ENCODE measurements at regions not wholly inside any gene's neighbourhood (a gene's known extent, or its start where the extent isn't known, plus 50 kb on each side); places are given as distances from the start of the nearest gene placed in this dataset.
"Not testable (repeated sequence)": the region's sequence is repeated elsewhere in the genome, so short reads cannot be mapped to it uniquely, and the experiment has no call there.

DNA sequence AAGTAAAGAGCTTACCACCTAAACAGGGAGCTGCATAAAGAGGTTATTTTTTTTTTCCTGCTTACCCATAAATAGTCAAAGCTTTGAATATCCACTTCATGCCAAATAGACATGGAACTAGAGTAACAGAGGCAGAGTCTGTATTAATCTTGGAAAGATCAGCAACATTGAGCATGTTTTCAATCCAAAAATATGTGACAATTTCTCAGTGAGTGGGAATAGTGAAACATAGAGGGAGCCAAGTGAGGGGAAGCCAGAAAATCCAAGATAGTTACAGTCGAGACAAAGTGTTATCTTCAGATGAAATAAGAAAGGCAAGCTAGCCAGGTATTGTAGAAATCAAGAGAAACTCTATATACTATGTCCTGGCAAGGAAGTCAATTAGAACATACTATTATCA lies 122.3 kb upstream of the TACR3 start:
- no peak for DNase-seq

DNA sequence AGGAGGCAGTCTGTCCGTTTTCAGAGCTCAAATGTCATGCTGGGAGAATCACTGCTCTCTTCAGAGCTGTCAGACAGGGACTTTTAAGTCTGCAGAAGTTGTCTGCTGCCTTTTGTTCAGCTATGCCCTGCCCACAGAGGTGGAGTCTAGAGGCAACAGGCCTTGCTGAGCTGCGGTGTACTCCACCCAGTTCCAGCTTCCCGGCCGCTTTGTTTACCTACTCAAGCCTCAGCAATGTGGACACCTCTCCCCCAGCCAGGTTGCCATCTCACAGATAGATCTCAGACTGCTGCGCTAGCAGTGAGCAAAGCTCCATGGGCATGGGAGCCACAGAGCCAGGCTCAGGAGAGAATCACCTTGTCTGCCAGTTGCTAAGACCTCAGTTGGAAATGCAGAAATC lies 90.5 kb upstream of the TACR3 start:
- DNase-seq: not testable (repeated sequence)

DNA sequence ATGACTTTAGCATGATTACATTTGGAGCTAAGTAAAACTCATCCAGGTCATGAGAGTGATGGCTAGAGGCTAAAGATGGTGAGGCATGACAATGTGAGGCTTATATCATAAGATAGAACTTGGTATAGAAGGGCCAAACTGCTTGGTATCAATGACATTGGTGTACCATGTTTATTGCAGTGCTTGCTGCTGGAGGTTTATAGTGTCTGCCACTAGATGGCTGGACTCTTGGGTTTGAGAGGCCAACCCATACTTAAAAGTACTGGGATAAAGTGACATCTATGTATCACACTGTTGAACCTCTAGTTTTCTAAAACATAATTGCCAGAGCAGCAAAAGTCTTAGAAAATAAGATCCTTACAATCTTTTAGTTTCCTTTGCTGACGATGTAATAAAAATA lies 83.0 kb upstream of the TACR3 start:
- DNase-seq: no peak

DNA sequence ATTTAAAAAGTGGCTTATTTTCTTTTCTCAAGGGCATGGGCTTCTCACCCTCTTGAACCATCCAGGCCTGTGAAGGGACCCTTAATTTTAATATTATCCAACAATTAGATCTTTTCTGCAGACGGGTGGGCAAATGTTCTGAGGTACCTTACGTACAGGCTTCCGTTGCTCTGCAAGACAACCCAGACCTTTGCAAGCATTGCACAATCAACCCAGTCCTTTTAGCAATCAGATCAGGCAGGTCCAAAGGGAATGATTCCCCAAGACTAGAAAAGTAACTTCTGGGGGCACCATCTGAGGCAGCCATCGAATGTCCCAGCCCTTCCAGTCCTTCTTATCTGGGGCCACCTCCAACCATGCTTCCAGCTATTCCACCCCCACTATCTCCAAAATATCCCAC lies 67.3 kb upstream of the TACR3 start:
- DNase-seq: no peak

DNA sequence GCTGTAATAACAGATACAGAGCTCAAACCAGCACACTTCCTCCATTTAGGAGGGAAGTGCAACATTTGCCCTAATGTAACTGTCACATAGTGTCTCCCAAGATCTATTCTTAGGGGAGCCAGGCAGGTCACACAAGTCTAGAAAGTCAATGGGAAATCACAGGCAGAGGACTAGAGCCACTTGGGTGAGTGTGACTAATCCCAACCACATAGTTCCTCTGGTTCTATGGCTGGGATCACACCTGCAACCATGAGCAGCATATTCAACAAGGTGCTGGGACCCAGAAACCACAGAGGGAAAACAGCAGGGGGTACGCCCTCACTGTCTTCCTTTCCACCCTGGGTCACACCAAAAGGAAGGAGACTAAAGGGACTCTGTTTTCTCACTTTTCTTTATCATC lies 66.8 kb upstream of the TACR3 start:
- no peak for DNase-seq

DNA sequence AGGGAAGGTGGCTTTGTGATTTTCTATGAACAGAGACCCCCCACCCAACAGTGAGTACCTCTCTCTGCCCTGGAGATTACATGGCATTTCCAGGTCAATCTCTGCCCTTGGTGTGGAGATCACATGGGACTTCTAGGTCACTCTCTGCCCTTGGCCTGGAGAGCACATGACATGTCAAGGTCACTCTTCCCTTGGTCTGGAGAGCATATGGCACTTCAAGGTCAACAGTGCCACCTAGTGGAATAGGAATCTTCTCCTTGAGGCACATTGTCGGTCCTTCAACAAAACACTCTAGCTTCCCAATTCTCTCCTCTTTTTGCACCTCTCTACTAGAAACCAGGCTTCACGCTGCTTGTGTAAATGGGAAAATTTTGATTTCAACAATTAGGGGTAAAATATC lies 66.2 kb upstream of the TACR3 start:
- peak; percentile 10 for DNase-seq

DNA sequence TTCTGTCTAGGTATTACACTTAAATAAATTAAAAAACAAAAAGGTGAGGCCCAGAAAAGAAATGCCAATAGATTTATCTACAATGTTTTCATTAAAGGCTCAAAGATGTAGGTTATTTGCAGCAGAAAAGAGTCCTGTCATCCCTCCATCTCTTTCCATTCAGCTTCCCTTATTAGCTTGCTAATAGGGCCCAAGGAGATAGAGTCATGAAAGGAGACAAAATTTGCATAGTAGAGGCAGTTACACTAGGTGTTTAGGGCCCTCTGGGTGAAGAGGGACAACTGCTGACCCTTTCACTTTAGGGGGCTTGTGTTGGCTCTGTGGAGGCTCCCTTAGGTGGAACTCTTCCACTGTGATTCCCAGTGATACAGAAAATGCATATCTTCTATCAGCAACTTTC lies 58.4 kb upstream of the TACR3 start:
- no peak for DNase-seq

DNA sequence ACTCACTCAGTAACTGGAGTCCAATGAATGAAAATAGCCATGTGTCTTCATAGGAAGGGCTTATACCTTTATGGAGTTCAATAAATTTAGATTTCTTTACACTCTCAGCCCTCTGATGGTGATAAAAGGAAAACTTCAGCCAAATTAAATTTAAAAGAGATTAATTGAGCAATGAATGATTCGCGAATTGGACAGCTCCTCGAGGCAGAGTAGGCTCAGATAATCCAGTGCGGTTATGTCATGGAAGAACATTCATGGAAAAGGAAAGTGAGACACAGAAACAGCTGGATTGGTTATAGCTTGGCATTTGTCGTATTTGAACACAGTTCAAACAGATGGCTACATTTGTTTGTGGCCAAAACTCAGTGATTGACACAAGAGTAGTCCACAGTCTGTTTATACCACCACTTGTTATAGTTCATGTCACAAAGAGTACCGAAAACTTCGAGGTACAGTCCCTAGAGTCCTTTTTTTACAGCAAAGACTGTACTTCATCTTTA lies 54.6 kb upstream of the TACR3 start:
- no peak for DNase-seq

DNA sequence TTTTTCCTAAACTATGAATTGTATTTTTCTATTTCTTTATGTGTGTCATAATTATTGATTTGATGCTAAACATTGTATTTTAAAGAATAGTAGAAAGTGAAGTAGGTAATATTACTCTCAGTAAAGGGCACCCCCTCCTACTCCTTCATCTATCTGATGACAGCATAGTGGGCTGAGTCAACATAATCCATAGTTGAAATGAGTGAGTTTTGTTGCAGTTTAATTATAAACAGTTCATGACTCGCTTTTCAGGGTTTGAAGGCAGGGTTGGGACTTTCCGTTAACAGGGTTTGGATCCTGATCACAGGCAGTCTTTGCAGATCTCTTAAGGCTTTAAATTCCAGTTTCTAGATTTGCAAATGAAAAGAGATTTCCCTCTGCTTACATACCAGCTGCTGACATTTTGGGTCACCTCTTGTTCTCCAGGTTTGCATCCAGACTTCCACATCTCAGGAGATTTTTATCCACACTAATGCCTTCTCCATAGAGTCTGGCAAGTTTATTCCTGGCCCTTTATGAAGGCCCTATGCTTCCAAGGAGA lies 54.0 kb upstream of the TACR3 start:
- no peak for DNase-seq

Data from NCI-H1694 treated with DMSO at 0.1 percent for 48 hours (cell line).